Neural crest cell (in vitro differentiated cells): ENCODE measurements at regions not wholly inside any gene's neighbourhood (a gene's known extent, or its start where the extent isn't known, plus 50 kb on each side); places are given as distances from the start of the nearest gene placed in this dataset.

ENCODE experiments used
- DNase-seq: peaks from one replicate; pipeline ENCODE4 v3.0.0; 2021; ENCODE audit warnings: low read depth, mixed read lengths, low spot score
- H3K27ac Mint-ChIP-seq: one replicate; pipeline ENCODE4 v1.8.0; 2021; ENCODE audit warnings: mild to moderate bottlenecking, mixed read lengths; ENCODE audit not compliant: unreplicated experiment
- H3K27me3 Mint-ChIP-seq: 2 replicates; pipeline ENCODE4 v1.8.0; 2021; ENCODE audit warnings: low read depth, mild to moderate bottlenecking, mixed read lengths
- H3K36me3 Mint-ChIP-seq: 2 replicates; pipeline ENCODE4 v1.8.0; 2021; ENCODE audit warnings: low read depth, mild to moderate bottlenecking, mixed read lengths
- H3K4me1 Mint-ChIP-seq: 2 replicates; pipeline ENCODE4 v1.8.0; 2021; ENCODE audit warnings: mixed read lengths
- H3K4me3 Mint-ChIP-seq: one replicate; pipeline ENCODE4 v1.8.0; 2021; ENCODE audit warnings: mild to moderate bottlenecking, mixed read lengths
- H3K9me3 Mint-ChIP-seq: 2 replicates; pipeline ENCODE4 v1.8.0; 2021; ENCODE audit warnings: mixed read lengths
- CTCF ChIP-seq: fragments of 200-600 bp; sonication (generic); conservative IDR thresholded peaks from 2 replicates; pipeline ENCODE4 v1.5.0; 2021; ENCODE audit warnings: antibody characterized with exemption, mild to moderate bottlenecking

GRCh38 chr12:58268069-58268468 lies 326.7 kb downstream of the ATP23 start:
- Mint-ChIP-seq H3K4me1 (no peaks in the 10 kb centered on the region), H3K9me3 (peaks cover 3% of the 10 kb centered on the region), H3K36me3 (no peaks in the 10 kb centered on the region), H3K27ac (no peak overlapping the region), H3K4me3 (no peak overlapping the region), H3K27me3 (no peaks in the 10 kb centered on the region)
- no peak for TF ChIP-seq CTCF
- DNase-seq, result no peak

DNA sequence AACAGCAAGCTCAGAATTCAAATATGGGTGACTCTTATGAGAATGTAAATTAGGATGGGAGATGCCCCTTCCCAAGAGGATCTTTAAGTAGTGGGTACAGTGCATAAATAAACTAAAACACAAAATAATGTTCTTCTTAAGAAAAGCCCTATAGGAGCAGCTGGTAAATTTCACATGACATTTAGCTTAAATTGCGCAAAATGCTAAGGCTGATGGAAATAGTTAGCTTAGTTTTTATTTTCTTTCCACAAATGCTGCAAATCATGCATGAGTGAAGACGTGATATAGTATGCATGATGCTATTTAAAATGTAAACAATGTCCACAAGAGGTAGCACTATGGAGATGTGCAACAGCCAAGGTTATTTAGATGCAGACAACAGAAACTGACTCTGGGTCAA lies 328.1 kb downstream of the ATP23 start:
- H3K27ac Mint-ChIP-seq, result no peak overlapping the region

GRCh38 chr12:58270966-58271705 lies 329.8 kb downstream of the ATP23 start:
- Mint-ChIP-seq H3K27me3 (no peaks in the 10 kb centered on the region), H3K36me3 (no peaks in the 10 kb centered on the region), H3K9me3 (peaks cover 3% of the 10 kb centered on the region), H3K27ac (no peak overlapping the region), H3K4me3 (no peak overlapping the region), H3K4me1 (no peaks in the 10 kb centered on the region)
- TF ChIP-seq CTCF, result no peak
- DNase-seq, result no peak

More for the DNA sequence above, 328.1 kb downstream of the ATP23 start:
- H3K4me1 Mint-ChIP-seq, result no peaks in the 10 kb centered on the region
- no peak for TF ChIP-seq CTCF
- H3K36me3 Mint-ChIP-seq, result no peaks in the 10 kb centered on the region
- H3K9me3 Mint-ChIP-seq, result peaks cover 3% of the 10 kb centered on the region
- no peak for DNase-seq
- H3K27me3 Mint-ChIP-seq, result no peaks in the 10 kb centered on the region
- no peak overlapping the region for H3K4me3 Mint-ChIP-seq

GRCh38 chr12:58272461-58272860 lies 331.1 kb downstream of the ATP23 start:
- DNase-seq, result no peak
- no peaks in the 10 kb centered on the region for H3K27me3 Mint-ChIP-seq
- peaks cover 2% of the 10 kb centered on the region for H3K36me3 Mint-ChIP-seq
- H3K4me3 Mint-ChIP-seq, result no peak overlapping the region
- H3K27ac Mint-ChIP-seq, result no peak overlapping the region
- no peak for TF ChIP-seq CTCF
- peaks cover 10% of the 10 kb centered on the region for H3K9me3 Mint-ChIP-seq
- no peaks in the 10 kb centered on the region for H3K4me1 Mint-ChIP-seq

- H3K27me3 Mint-ChIP-seq, result no peaks in the 10 kb centered on the region
- H3K4me3 Mint-ChIP-seq, result no peak overlapping the region
- no peak for DNase-seq
- H3K36me3 Mint-ChIP-seq, result peaks cover 6% of the 10 kb centered on the region
- TF ChIP-seq CTCF, result no peak
- H3K9me3 Mint-ChIP-seq, result peaks cover 17% of the 10 kb centered on the region
- H3K27ac Mint-ChIP-seq, result no peak overlapping the region
- no peaks in the 10 kb centered on the region for H3K4me1 Mint-ChIP-seq
These were observed 335.9 kb downstream of the ATP23 start for GRCh38 chr12:58277231-58277630.
